Mucosa of descending colon (tissue), 3 donors: ENCODE measurements at regions not wholly inside any gene's neighbourhood (a gene's known extent, or its start where the extent isn't known, plus 50 kb on each side); places are given as distances from the start of the nearest gene placed in this dataset.

Source experiments
- ATAC-seq: fragments of 200-7000 bp; cut with Tn5 transposase; one replicate; pipeline ENCODE4 v1.9.1; 2020; ENCODE audit warnings: mild to moderate bottlenecking, moderate library complexity
- DNase-seq, 3 donors: peaks; one replicate each; pipeline ENCODE4 v3.0.0-alpha.2; 2020
- H3K36me3 ChIP-seq: fragments of 200-600 bp; one replicate; pipeline ENCODE4 v1.8.0; 2021; ENCODE audit warnings: low read depth, mild to moderate bottlenecking
- H3K4me1 ChIP-seq: fragments of 200-600 bp; one replicate; pipeline ENCODE4 v1.8.0; 2021; ENCODE audit warnings: low read depth, mild to moderate bottlenecking
- H3K4me3 ChIP-seq: fragments of 200-600 bp; one replicate; pipeline ENCODE4 v1.8.0; 2021; ENCODE audit warnings: mild to moderate bottlenecking
- H3K9me3 ChIP-seq: fragments of 200-600 bp; one replicate; pipeline ENCODE4 v1.8.0; 2021; ENCODE audit warnings: mild to moderate bottlenecking
- intact Hi-C, 2 donors: fragments of 100-400 bp; cut with DNase I in 1 of 2; cut with micrococcal nuclease in 1 of 2; formaldehyde crosslinking; loops; one replicate each; pipeline versions ENCODE4 v1.11.0 to v1.11.1; 2022; cut with DNase I, micrococcal nuclease
- TF ChIP-seq, protein P1 (sequence below): fragments of 200-600 bp; IDR thresholded peaks from one replicate; pipeline ENCODE4 v1.8.0; 2022; ENCODE audit warnings: antibody characterized with exemption, mild to moderate bottlenecking
- donor health status: DM: no; HTN: no; CAD: no; lungs with moderate emphysema.
- donor health status: DM: no; HTN: no; CAD: no.
- donor health status: DM: no; HTN: yes; CAD: no.

- Histone ChIP-seq H3K4me3 (no peak overlapping the region), H3K36me3 (no peaks in the 10 kb centered on the region), H3K4me1 (no peaks in the 10 kb centered on the region), H3K9me3 (no peaks in the 10 kb centered on the region)
- DNase-seq, result no peak
- no peak for ATAC-seq
- intact Hi-C loops, result no loop called here
- TF ChIP-seq, protein P1, sequence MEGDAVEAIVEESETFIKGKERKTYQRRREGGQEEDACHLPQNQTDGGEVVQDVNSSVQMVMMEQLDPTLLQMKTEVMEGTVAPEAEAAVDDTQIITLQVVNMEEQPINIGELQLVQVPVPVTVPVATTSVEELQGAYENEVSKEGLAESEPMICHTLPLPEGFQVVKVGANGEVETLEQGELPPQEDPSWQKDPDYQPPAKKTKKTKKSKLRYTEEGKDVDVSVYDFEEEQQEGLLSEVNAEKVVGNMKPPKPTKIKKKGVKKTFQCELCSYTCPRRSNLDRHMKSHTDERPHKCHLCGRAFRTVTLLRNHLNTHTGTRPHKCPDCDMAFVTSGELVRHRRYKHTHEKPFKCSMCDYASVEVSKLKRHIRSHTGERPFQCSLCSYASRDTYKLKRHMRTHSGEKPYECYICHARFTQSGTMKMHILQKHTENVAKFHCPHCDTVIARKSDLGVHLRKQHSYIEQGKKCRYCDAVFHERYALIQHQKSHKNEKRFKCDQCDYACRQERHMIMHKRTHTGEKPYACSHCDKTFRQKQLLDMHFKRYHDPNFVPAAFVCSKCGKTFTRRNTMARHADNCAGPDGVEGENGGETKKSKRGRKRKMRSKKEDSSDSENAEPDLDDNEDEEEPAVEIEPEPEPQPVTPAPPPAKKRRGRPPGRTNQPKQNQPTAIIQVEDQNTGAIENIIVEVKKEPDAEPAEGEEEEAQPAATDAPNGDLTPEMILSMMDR, result no peak
Observed at GRCh38 chr4:16297003-16297402, 70.7 kb upstream of the TAPT1 start.

DNA sequence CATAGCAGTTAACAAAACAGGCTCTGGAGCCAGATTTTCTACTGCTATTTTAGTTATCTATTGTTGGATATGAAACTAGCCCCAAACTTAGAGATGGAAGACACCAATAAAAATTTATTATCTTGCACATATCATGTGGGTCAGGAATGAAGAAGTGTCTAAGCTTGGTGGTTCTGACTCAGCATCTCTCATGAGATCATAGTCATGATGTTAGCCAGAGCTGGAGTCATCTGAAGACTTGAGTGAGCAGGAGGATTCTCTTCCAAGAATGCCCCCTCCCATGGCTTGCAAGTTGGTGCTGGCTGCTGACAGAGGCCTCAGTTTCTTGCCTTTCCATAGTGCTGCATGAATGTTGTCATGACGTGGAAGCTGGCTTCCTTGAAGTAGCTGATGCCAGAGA is 68.2 kb upstream of the TAPT1 start:
- no peak for ATAC-seq
- Histone ChIP-seq H3K36me3 (no peaks in the 10 kb centered on the region), H3K4me3 (no peak overlapping the region), H3K4me1 (peaks cover 12% of the 10 kb centered on the region), H3K9me3 (no peaks in the 10 kb centered on the region)
- DNase-seq, result no peak
- intact Hi-C loops, result no loop called here
- TF ChIP-seq, protein P1, result no peak

- no peak overlapping the region for H3K4me3 ChIP-seq
- intact Hi-C loops, result no loop called here
- TF ChIP-seq, protein P1, result no peak
- H3K36me3 ChIP-seq, result no peaks in the 10 kb centered on the region
- DNase-seq, result no peak
- ATAC-seq, result no peak
- H3K4me1 ChIP-seq, result peaks cover 12% of the 10 kb centered on the region
- H3K9me3 ChIP-seq, result no peaks in the 10 kb centered on the region
Observed at GRCh38 chr4:16293210-16293838, 67.1 kb upstream of the TAPT1 start.

DNA sequence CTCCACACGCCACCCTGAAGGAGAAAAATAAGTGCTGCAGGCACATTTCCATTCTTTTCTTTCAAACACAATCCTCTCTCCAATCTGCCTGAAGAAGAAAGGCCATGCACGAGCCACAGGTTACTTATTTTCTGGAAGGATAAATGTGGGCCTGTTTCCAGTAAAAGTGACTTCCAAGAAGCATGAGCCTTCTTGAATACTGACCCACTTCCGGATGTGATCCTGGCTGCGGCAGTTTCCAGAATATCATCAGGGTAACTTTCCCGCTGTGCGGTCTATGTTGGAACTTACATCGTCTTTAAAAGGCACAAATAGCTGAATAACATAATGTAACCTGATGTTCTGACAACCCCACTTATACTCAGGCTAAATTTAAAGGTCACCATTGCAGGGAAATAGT is 66.3 kb upstream of the TAPT1 start:
- no peak overlapping the region for H3K4me3 ChIP-seq
- no peak for ATAC-seq
- intact Hi-C loops, result no loop called here
- no peak for DNase-seq
- no peaks in the 10 kb centered on the region for H3K9me3 ChIP-seq
- H3K36me3 ChIP-seq, result no peaks in the 10 kb centered on the region
- TF ChIP-seq, protein P1, result no peak
- H3K4me1 ChIP-seq, result peaks cover 12% of the 10 kb centered on the region

DNA sequence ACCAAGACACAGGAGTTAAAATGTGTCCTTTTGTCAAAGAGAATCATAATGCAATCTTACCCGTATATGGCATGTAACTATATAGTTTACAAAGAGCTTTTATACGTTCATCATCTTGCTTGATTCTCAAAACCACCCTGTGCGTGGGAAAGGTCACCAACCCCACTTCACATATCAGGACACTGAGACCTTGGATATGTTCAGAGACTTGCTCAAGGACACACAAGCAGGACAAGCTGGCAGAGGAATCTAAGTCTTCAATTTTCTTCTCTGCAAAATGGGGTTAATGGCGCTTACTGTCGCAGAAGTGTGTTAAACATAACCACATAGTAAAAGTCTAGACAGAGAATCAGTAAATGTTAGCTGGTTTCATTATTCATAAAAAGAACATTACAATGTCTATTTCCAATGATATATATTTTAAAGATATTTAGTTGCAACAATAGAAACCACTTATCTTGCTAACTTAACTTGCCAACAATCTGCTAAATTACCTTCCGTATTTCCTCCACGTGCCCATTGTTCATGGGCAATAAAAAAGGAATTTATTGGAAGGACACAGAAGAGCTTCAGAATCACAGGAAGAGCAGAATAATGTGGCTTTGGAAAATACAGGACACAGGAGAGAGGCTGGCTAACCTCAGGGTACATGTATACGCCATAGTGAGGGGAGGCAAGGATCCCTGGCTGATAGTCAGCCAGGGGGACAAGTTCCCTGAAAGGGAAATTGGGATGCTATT is 64.6 kb upstream of the TAPT1 start:
- H3K36me3 ChIP-seq, result no peaks in the 10 kb centered on the region
- H3K9me3 ChIP-seq, result no peaks in the 10 kb centered on the region
- DNase-seq, result peak in 1 of 3 donors; percentile 9
- no peak overlapping the region for H3K4me3 ChIP-seq
- ATAC-seq, result peak; percentile 57
- TF ChIP-seq, protein P1, result no peak
- peaks cover 12% of the 10 kb centered on the region for H3K4me1 ChIP-seq
- intact Hi-C loops, result no loop called here
